SW 1271 (cell line): ENCODE measurements at regions not wholly inside any gene's neighbourhood (a gene's known extent, or its start where the extent isn't known, plus 50 kb on each side); places are given as distances from the start of the nearest gene placed in this dataset.

Experiments
- DNase-seq, 2 experiments: peaks; one replicate each; lab custom pipeline; 2025; lab: John Stamatoyannopoulos, UW

GRCh38 chr18:56083523-56084287, 495.7 kb upstream of the TCF4 start:
- DNase-seq, result no peak

DNA sequence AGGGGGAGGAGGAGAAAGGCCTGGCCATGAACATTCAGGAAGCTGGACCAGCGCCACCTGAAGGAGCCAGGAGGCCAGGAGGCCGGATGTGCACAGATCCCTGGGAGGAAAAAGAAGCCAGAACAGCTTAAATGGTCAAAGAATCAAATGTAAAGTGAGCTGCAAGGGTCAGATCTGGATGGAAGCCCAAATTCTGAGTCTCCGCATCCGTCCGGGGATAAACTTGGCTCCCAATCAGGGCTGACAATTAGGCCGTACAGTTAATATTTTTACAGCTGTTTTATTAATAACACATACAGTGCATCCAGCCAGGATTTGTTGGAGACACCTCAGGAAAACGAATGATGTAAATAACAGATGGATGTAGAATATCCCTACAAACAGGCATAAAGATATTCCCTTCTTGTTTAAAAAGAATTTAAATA, 495.1 kb upstream of the TCF4 start:
- no peak for DNase-seq

DNA sequence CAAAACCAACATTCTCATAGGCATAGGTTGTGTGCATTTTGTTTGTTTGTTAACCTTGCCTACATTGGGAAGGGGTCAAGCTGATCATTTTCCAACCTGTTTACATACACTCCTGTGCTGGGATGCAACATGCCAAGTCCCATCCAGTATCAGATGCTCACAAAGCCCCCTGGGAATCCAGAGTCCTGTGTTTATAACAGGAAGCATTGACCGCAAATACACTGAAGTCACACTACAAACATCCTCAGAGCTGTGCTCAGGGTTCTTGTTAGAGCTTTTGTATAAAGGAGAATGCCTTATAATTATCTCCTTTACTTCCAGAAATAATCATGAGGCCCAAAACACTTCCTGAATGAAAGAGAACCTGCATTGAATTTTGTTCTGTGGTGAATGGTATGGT, 488.7 kb upstream of the TCF4 start:
- no peak for DNase-seq

- no peak for DNase-seq
Measured at GRCh38 chr18:56068701-56069100, 480.7 kb upstream of the TCF4 start.

DNA sequence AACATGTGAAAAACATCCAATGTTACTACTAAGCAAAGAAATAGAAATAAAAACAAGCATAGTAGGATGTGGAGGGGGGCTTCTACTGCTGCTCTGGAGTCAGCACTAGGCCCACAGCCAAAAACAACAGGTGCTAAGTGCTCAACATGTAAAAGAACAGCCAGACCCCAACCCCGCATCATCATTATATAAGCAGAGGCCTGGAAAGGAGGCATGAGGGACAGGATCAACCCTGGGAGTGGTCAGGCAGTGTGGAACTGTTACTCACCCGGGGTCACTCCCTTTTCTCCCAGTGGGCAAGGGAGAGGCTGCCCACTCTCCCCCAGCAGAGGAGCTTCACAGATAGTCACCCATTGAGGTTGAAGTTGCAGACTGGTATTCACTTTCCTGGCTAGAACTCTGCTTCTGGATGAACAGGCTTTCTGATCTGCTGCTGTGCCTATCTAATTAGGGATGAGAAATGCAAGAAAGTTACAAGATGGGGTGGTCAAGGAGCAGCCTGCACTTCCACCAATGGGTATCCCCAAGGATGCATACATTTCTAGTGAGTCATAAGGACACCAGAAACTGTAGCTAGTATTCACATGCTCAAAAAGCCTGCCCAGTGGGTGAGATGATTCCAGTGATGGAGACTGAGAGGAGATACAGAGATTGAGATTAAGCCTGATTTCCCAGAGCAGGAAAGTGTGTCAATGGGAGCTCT, 480.1 kb upstream of the TCF4 start:
- no peak for DNase-seq

DNA sequence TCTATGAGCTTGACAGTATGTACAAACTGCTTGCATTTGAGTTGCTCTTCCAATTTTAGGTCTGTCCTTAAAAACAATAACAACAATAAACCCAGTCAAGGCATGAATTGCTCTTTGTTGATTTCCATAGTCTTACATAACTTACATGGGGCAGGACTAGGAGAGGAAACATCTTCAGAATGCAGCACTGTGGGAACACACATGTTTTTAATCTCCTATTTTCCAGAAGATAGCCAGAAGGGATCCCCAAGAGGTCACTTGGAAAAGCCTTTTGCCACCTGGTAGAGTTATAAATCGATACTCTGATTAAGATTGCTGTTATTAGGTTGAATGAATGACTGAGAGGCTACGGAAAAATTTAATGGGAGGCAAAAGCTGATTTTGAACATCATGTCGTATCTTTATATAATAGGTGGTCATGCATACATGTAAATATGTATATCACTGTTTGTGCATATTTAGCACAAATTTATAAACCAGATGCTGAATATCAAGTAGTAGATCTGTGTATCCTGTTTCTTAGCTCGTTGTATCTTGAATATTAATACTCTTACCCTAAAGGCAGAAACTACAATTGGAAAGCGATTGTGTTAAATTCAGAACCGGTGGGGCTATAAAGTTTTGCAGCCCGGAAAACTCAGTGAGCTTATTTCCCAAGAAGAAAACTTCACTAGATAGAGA, 479.4 kb upstream of the TCF4 start:
- DNase-seq, result no peak

DNA sequence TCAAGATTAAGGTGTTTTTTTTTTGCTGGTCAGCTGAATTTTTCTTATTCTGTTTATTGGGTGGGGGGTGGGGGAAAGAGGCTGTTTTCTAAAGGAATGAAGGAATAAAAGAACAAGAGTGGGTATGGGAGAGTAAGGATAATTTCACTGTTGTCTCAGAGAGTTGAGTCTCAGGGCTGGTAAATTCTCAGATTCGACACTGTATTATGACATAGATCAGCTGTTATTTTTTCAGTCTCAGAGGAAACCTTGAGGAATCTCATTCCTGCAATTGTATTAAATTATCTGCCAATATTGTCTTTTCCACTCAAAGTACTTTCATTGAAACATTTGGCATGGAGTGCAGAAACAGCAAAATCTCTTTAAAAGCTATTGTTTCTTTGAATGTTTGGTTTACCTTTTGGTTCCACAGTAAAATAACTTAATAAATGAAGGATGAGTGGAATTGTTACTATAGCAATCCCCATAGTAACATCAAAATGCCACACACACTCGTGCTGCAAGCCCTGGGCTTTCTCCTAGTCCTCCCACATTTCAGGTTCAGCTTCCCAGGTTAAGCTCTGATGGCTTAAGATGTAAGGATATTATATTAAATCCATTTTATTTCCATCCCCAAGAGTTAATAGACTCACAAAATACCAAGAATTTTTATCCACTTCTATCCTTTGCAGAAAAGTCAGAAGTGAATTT, 478.7 kb upstream of the TCF4 start:
- no peak for DNase-seq

DNA sequence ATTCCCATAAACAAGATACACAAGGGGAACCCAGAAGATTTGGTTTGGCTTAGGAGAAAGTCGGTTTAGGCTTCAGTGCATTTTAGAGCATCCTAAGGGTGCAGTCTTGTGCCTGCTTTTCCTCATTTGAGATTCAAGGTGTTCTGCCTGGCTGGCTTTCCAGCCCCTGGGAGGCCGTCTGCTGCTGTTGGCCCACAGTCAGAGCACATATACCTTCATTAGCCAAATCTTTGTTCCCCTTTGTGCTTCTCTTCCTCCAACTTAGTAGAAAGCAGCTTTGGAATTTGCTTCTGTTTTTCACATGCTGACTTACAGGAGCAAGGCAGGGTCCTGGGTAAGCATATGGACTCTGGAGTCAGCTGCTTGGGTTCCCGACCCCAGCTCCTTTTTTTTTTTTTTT, 477.1 kb upstream of the TCF4 start:
- no peak for DNase-seq

DNA sequence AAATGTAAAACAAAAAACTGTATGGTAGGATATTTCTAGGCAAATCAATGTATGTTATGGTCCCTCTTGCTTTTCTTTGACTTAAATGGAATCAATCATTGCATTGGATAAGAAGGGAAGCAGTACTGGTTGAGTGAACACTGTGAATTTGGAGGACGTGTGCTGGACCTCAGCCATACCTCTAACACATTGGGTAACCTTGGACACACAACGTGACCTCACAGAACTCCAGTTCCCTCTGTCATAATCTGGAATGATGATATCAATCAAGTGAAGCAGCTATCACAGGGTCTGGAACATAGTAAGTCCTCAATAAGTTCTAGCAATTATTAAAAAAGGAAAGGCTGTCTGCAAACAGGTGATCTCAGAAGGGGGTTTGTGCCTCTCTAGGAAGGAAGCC, 474.9 kb upstream of the TCF4 start:
- no peak for DNase-seq

- DNase-seq, result no peak
Measured at GRCh38 chr18:56060967-56061541, 473.1 kb upstream of the TCF4 start.

- DNase-seq, result no peak
Measured at GRCh38 chr18:56052202-56052601, 464.2 kb upstream of the TCF4 start.

- DNase-seq, result no peak
Measured at GRCh38 chr18:56044239-56044638, 456.2 kb upstream of the TCF4 start.

- DNase-seq, result no peak
Measured at GRCh38 chr18:56043641-56044061, 455.7 kb upstream of the TCF4 start.

DNA sequence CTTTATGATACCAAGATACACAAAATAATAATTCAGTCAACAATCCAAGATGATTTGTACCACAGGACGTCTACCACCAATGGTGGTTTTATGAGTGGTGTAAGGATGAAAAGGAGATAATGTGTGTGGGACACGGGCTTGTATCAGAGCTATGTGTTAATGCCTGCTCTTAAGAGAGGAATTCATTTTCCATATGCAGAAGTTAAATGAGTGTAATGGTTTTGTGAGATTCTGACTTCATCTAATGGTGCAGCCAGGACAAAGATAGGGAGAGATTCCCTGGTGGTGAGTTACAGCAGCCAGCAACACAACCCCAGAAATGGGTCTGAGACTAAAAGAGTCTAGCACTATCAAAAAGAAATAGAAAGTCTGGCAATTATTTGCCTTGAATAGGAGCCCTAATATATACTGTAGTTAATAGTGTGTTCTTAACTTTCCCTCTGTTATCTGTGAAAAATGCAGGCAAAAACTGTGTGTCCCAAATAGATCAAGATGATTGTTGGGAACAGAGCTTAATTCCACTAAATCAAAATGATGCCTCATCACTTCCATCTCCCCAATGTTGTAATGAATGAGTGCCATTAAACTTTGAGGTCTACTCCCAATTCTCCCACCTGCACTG, 455.0 kb upstream of the TCF4 start:
- no peak for DNase-seq

GRCh38 chr18:56038171-56039030, 450.4 kb upstream of the TCF4 start:
- DNase-seq, result no peak

- no peak for DNase-seq
Measured at GRCh38 chr18:56036741-56037140, 448.7 kb upstream of the TCF4 start.

GRCh38 chr18:56035546-56035945, 447.6 kb upstream of the TCF4 start:
- DNase-seq, result no peak

GRCh38 chr18:56034949-56035348, 447.0 kb upstream of the TCF4 start:
- DNase-seq, result no peak

- no peak for DNase-seq
Measured at GRCh38 chr18:56030060-56030459, 442.1 kb upstream of the TCF4 start.

- no peak for DNase-seq
Measured at GRCh38 chr18:56028514-56028913, 440.5 kb upstream of the TCF4 start.

DNA sequence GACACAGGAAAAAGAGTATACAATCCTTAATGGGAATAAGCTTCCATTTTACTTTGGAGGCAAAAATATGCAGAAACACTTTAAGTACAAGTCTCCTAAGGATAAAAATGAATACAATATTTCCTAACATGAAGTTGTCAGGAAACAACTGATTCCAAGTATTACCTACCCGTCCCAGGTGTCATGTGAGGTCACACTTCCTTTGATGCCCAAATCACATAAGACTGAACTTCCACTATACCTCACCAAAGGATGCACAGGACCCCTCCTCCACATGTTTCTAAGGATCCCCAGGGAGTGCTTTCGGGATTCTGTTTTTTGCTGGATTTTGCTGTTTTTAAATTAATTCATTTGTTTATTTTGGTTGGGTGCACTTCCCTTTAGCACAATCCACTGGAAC, 438.5 kb upstream of the TCF4 start:
- DNase-seq, result no peak
